ENCODE measurements at regions not wholly inside any gene's neighbourhood (a gene's known extent, or its start where the extent isn't known, plus 50 kb on each side); places are given as distances from the start of the nearest gene placed in this dataset.

DNA sequence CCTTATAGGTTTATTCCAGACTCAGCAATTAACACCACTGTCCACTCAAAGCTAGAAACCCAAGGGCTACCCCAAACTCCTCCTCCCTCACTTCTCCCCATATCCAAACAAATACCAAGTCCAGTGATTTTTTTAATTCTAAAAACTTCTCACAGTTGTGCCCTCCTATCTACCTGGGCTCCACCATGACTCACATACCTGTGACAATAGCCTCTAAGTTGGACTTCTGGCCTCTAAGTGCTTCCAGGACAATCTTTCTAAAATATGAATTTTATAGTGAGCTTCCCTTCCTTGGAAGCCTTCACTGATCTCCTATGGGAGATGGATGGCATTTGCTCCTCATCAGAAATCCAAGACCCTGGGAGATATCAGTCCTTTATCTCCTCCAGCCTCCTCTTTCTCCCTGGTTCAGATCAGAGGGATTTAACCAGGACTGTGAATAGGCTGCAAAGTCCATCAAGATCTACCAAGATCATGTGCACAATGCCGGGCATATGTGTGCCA is 219.3 kb downstream of the TOMM20 start:
- Histone ChIP-seq H3K4me3 (replicated peaks; ENCODE audit: insufficient read depth, low read length) (no peak overlapping the region), H3K27ac (replicated peaks) (no peak overlapping the region), H3K27me3 (ENCODE audit: insufficient read depth, poor library complexity, severe bottlenecking) (no peaks in the 10 kb centered on the region)
- DNase-seq (ENCODE audit: low read depth in 1 of 2, low spot score in 1 of 2) = no peak
- TF ChIP-seq GABPA (IDR thresholded peaks at IDR 0.05; ENCODE audit: low read depth) (no peak), POLR2AphosphoS5 (IDR thresholded peaks at IDR 0.05; ENCODE audit: low read depth) (no peak), SPI1 (IDR thresholded peaks at IDR 0.05; ENCODE audit: borderline replicate concordance, low read depth) (no peak)
- TF ChIP-seq, protein P1, sequence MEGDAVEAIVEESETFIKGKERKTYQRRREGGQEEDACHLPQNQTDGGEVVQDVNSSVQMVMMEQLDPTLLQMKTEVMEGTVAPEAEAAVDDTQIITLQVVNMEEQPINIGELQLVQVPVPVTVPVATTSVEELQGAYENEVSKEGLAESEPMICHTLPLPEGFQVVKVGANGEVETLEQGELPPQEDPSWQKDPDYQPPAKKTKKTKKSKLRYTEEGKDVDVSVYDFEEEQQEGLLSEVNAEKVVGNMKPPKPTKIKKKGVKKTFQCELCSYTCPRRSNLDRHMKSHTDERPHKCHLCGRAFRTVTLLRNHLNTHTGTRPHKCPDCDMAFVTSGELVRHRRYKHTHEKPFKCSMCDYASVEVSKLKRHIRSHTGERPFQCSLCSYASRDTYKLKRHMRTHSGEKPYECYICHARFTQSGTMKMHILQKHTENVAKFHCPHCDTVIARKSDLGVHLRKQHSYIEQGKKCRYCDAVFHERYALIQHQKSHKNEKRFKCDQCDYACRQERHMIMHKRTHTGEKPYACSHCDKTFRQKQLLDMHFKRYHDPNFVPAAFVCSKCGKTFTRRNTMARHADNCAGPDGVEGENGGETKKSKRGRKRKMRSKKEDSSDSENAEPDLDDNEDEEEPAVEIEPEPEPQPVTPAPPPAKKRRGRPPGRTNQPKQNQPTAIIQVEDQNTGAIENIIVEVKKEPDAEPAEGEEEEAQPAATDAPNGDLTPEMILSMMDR (IDR thresholded peaks at IDR 0.05; ENCODE audit: insufficient read depth, low read length) = no peak
- TF ChIP-seq, protein P2, sequence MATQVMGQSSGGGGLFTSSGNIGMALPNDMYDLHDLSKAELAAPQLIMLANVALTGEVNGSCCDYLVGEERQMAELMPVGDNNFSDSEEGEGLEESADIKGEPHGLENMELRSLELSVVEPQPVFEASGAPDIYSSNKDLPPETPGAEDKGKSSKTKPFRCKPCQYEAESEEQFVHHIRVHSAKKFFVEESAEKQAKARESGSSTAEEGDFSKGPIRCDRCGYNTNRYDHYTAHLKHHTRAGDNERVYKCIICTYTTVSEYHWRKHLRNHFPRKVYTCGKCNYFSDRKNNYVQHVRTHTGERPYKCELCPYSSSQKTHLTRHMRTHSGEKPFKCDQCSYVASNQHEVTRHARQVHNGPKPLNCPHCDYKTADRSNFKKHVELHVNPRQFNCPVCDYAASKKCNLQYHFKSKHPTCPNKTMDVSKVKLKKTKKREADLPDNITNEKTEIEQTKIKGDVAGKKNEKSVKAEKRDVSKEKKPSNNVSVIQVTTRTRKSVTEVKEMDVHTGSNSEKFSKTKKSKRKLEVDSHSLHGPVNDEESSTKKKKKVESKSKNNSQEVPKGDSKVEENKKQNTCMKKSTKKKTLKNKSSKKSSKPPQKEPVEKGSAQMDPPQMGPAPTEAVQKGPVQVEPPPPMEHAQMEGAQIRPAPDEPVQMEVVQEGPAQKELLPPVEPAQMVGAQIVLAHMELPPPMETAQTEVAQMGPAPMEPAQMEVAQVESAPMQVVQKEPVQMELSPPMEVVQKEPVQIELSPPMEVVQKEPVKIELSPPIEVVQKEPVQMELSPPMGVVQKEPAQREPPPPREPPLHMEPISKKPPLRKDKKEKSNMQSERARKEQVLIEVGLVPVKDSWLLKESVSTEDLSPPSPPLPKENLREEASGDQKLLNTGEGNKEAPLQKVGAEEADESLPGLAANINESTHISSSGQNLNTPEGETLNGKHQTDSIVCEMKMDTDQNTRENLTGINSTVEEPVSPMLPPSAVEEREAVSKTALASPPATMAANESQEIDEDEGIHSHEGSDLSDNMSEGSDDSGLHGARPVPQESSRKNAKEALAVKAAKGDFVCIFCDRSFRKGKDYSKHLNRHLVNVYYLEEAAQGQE (IDR thresholded peaks at IDR 0.05; ENCODE audit: insufficient replicate concordance, low read depth) = no peak

DNA sequence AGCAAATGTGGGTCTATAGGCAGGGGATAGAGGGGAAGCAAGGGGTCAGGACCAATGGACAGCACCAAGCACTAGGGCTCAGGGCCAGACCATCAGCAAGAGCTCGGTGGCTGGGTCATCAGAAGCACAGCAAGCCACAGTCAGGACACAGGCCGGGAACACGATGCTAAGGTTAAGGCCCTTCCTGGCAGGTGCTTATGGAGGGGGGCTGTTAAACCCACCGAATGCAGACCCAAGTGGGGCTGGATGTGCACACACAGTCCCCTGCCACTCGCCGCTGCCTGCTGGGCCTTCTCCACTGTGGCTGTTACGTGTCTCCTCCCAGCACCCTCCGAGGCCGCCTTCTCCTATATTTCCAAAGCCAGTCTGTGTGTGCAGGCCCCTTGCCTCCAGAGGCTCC is 220.1 kb downstream of the TOMM20 start:
- no peaks in the 10 kb centered on the region for H3K27me3 ChIP-seq (ENCODE audit: insufficient read depth, poor library complexity, severe bottlenecking)
- DNase-seq (ENCODE audit: low read depth in 1 of 2, low spot score in 1 of 2) = no peak
- TF ChIP-seq SPI1 (IDR thresholded peaks at IDR 0.05; ENCODE audit: borderline replicate concordance, low read depth) (no peak), GABPA (IDR thresholded peaks at IDR 0.05; ENCODE audit: low read depth) (no peak), POLR2AphosphoS5 (IDR thresholded peaks at IDR 0.05; ENCODE audit: low read depth) (no peak)
- TF ChIP-seq, protein P2 (IDR thresholded peaks at IDR 0.05; ENCODE audit: insufficient replicate concordance, low read depth) = no peak
- TF ChIP-seq, protein P1 (IDR thresholded peaks at IDR 0.05; ENCODE audit: insufficient read depth, low read length) = no peak
- no peak overlapping the region for H3K4me3 ChIP-seq (replicated peaks; ENCODE audit: insufficient read depth, low read length)
- H3K27ac ChIP-seq (replicated peaks) = no peak overlapping the region

DNA sequence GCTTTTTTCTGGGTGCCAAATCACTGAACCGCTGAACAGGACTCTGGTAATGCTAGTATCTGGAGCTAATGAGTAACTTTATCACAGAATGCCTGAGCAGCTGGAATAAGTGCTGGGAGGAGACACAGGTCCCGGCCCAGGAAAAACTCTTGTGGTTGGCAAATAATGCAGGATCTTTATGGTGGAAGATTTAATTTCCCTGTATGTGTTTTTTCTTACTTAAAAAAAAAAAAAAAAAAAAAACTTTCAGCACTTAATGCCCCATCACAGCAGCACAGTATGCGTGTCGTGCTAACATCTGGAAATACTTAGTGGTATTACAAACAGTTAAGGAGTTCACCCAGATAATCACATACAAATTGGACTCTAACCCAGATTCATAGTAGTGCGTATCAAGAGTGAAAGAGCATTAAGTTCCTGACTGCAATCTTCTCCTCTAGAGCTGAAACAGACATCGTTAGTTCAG is 220.7 kb downstream of the TOMM20 start:
- DNase-seq (ENCODE audit: low read depth in 1 of 2, low spot score in 1 of 2) = no peak
- Histone ChIP-seq H3K4me3 (replicated peaks; ENCODE audit: insufficient read depth, low read length) (no peak overlapping the region), H3K27me3 (ENCODE audit: insufficient read depth, poor library complexity, severe bottlenecking) (no peaks in the 10 kb centered on the region), H3K27ac (replicated peaks) (no peak overlapping the region)
- TF ChIP-seq SPI1 (IDR thresholded peaks at IDR 0.05; ENCODE audit: borderline replicate concordance, low read depth) = no peak
- TF ChIP-seq, protein P1 (IDR thresholded peaks at IDR 0.05; ENCODE audit: insufficient read depth, low read length) = no peak
- TF ChIP-seq, protein P2 (IDR thresholded peaks at IDR 0.05; ENCODE audit: insufficient replicate concordance, low read depth) = no peak
- TF ChIP-seq POLR2AphosphoS5 (IDR thresholded peaks at IDR 0.05; ENCODE audit: low read depth) = no peak
- no peak for TF ChIP-seq GABPA (IDR thresholded peaks at IDR 0.05; ENCODE audit: low read depth)

Measured in HL-60 (cell line).